GM12875 (cell line): ENCODE measurements at regions not wholly inside any gene's neighbourhood (a gene's known extent, or its start where the extent isn't known, plus 50 kb on each side); places are given as distances from the start of the nearest gene placed in this dataset.

ENCODE experiments used
- H3K4me3 ChIP-seq: one replicate; pipeline ENCODE4 v1.5.1; 2011; ENCODE audit warnings: low read depth, low read length, control low read depth
- TF ChIP-seq, protein P1 (sequence below): IDR thresholded peaks from 2 replicates; pipeline ENCODE4 v1.5.1; 2011; ENCODE audit warnings: low read depth, mild to moderate bottlenecking, control low read depth, inconsistent platforms, low read length, moderate library complexity, borderline replicate concordance; ENCODE audit not compliant: insufficient read depth

DNA sequence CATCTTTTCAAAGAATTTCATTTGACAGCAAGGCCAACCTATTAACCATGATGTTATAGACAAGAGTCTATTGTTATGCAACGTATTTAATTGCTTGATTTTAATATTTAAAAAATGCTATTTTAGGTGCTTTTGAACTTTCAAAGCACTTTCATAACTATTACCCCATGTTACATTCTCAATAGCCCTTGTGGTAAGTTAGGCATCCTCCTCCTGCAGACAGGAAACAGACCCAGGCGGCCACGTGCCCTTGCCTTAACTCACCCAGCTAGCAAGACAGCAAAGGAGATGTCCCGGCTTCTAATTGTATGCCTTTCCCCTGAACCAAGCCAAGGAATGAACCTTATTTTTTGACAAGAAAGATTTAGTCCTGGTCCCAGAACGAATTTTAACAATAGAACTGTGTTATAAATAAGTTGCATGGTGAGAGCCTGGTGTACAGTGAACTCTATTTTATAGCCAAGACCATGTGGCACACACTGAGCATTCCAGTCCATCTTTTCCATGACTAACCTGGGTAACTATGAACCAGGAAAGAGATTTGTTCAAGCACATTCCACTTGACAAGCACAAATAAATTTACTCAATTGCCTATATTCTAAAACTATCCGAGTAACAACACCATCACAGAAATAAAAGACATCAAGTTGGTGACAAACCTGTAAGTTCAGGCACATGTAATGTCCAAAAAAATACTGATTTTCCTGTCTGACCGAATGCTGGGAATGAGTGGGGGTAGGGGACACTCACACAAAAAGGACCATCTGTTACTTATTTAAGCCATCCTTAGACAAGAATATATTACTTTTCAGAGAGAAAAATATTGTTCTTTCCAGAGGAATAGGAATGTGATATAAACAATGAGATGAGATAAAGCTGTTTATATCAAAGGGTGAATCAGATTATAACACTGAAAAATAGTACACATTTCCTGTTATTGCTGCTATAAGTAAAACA lies 163.0 kb downstream of the EFNB2 start:
- TF ChIP-seq, protein P1, sequence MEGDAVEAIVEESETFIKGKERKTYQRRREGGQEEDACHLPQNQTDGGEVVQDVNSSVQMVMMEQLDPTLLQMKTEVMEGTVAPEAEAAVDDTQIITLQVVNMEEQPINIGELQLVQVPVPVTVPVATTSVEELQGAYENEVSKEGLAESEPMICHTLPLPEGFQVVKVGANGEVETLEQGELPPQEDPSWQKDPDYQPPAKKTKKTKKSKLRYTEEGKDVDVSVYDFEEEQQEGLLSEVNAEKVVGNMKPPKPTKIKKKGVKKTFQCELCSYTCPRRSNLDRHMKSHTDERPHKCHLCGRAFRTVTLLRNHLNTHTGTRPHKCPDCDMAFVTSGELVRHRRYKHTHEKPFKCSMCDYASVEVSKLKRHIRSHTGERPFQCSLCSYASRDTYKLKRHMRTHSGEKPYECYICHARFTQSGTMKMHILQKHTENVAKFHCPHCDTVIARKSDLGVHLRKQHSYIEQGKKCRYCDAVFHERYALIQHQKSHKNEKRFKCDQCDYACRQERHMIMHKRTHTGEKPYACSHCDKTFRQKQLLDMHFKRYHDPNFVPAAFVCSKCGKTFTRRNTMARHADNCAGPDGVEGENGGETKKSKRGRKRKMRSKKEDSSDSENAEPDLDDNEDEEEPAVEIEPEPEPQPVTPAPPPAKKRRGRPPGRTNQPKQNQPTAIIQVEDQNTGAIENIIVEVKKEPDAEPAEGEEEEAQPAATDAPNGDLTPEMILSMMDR, result no peak
- no peak overlapping the region for H3K4me3 ChIP-seq

DNA sequence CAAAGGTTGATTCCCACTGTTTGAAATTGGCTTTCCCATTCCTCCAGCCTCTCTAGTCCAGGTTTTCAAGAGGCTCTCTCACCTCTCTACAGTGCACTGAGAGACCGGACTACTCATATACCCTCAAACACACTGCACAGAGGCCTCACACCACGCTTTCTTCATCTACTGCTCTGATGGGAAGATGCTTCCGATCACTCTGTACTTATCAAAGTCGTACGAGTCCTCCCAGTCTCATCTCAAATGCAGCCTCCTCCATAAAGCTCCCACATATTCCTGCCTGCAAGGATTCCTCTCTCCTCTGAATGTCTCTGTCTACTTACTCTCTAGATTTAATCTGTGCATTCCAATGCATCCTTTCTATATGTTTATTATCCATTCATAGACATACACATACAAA lies 164.4 kb downstream of the EFNB2 start:
- H3K4me3 ChIP-seq, result no peak overlapping the region
- TF ChIP-seq, protein P1, result no peak

DNA sequence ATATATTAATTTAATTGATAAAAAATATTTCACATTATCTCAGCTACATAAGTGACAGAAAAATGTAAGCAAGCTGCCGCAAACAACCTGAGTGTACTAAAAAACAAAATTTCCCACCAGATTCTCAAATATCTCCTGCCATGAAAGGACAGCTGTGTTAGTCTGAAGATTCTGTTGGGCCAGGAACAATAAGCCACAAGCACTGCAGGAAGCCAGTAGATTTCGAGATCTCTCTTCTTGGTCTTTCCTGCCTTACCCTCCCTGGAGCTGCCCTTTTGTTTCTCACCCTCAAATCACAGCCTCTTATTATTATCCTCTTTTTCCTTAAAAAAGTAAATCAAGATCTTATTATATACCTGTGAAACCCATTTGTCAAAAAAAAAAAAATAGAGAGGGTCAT lies 165.6 kb downstream of the EFNB2 start:
- TF ChIP-seq, protein P1, result no peak
- no peak overlapping the region for H3K4me3 ChIP-seq

DNA sequence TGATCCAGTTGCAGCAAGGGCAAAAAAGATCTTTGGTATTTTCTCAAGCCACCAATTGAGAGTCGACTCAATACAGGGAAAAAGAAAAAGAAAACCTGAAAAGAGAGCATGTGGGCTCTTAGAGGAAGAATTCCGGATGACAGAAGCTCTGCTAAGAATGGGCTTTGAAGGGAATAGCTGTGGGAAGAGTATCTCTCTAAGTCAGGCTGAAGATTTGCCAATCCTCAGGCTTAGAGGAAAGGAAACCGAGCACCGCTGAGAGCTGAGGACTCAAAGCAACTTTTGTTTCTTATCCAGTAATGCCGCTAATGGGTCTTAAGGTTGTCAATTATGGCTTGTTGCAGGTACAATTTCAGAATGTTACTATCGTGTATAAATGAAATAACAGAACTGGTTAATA lies 166.4 kb downstream of the EFNB2 start:
- TF ChIP-seq, protein P1, result no peak
- no peak overlapping the region for H3K4me3 ChIP-seq

DNA sequence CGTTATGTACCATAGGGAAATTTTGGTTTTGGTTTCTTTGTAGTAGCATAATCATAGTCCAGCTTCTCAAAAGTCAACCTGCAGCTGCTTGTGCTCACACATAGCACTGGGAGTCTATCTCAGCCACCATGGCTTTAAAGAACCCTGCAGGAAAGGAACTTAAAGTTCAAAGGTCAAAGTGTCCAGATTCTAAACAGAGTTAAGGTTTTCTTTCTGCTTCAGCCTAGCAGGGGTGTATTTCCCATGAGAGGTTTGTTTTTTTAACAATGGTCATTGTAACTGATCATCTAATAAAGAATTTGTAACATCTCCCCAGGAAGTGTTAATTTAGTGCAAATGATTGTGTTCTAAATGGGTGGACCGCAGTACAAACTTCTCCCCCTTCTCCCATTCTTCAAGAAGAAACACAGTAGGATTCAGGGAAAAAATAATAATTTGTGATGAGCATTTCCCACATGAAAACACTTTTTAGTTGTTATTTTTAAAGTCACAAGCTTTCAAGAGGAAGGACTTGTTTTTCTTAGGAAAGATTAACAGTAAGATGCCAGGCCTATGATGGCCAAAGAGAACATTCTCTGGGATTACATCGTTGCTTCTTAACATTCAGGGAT lies 168.0 kb downstream of the EFNB2 start:
- H3K4me3 ChIP-seq, result no peak overlapping the region
- TF ChIP-seq, protein P1, result no peak

DNA sequence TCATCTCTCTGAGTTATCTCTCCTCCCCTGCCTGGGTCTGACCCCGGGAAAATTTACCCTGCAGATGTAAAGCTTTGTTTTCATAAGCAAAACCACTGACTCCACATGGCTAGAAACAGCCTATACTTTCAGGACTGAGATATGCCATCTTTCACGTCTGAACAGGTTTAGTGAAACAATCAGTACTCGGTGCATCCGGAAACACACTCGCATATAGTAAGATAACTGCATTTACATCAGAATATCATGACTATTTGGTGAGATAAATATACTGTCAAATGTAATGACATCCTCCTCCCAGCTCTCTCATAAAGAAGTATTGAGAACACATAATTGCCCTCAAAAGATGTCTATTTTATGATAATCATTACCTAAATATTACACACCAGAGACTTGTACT lies 172.8 kb downstream of the EFNB2 start:
- TF ChIP-seq, protein P1, result no peak

More for the DNA sequence above, 172.8 kb downstream of the EFNB2 start:
- H3K4me3 ChIP-seq, result no peak overlapping the region
